Sigmoid colon (tissue), 6 donors: ENCODE measurements at regions not wholly inside any gene's neighbourhood (a gene's known extent, or its start where the extent isn't known, plus 50 kb on each side); places are given as distances from the start of the nearest gene placed in this dataset.

Source experiments
- DNase-seq: peaks from one replicate; pipeline ENCODE4 v3.0.0-alpha.2; 2019
- H3K27ac ChIP-seq, 4 donors: fragments of 200-600 bp; sonication (generic); one replicate each; pipeline ENCODE4 v1.5.1; 2016 to 2019; ENCODE audit warnings: mild to moderate bottlenecking in 1 of 4
- H3K27me3 ChIP-seq, 3 donors: fragments of 200-600 bp; sonication (generic); one replicate each; pipeline ENCODE4 v1.5.1; 2019; ENCODE audit warnings: mild to moderate bottlenecking in 1 of 3
- H3K36me3 ChIP-seq, 4 donors: fragments of 200-600 bp; sonication (generic); one replicate each; pipeline ENCODE4 v1.5.1; 2016 to 2019
- H3K4me1 ChIP-seq, 4 donors: fragments of 200-600 bp; sonication (generic); one replicate each; pipeline ENCODE4 v1.5.1; 2017 to 2019
- H3K4me3 ChIP-seq, 4 donors: fragments of 200-600 bp; sonication (generic); one replicate each; pipeline ENCODE4 v1.5.1; 2017 to 2019; ENCODE audit warnings: mild to moderate bottlenecking in 2 of 4, moderate library complexity in 1 of 4
- H3K9me3 ChIP-seq, 4 donors: fragments of 200-600 bp in 3 of 4; sonication (generic) in 3 of 4; one replicate each; pipeline versions ENCODE4 v1.5.1 to v1.6.1; 2013 to 2019
- EP300 ChIP-seq, 4 donors: sonication (generic); formaldehyde crosslinking; IDR thresholded peaks; one replicate each; pipeline ENCODE4 v1.6.1; 2017; ENCODE audit warnings: antibody characterized with exemption in 4 of 4
- POLR2A ChIP-seq, 2 donors: fragments of 450-650 bp; IDR thresholded peaks; one replicate each; pipeline ENCODE4 v1.6.1; 2016; ENCODE audit warnings: antibody characterized with exemption in 2 of 2, mild to moderate bottlenecking in 2 of 2, moderate library complexity in 2 of 2
- POLR2AphosphoS5 ChIP-seq, 4 donors: sonication (generic); formaldehyde crosslinking; IDR thresholded peaks; one replicate each; pipeline ENCODE4 v1.6.1; 2017; ENCODE audit warnings: antibody characterized with exemption in 4 of 4
- WGBS, 2 donors: extraction: QIAGEN DNeasy Blood & Tissue Kit; methylation state at CpG; one replicate each; pipeline ENCODE4 v1.1.7; 2013; 5-methylcytosine and 5-hydroxymethylcytosine counted together
- intact Hi-C: fragments of 100-400 bp; cut with DNase I; formaldehyde crosslinking; loops from one replicate; pipeline ENCODE4 v1.15.1; 2023
- TF ChIP-seq, protein P1 (sequence below), 4 experiments: fragments of 450-650 bp in 3 of 4; fragments of 200-600 bp in 1 of 4; IDR thresholded peaks; one replicate each; pipeline ENCODE4 v1.5.1; 2016 to 2019; ENCODE audit warnings: antibody characterized with exemption in 4 of 4, mild to moderate bottlenecking in 3 of 4, moderate library complexity in 2 of 4
- donor health status: healthy with polysubstance abuse.
- donor health status: healthy.

DNA sequence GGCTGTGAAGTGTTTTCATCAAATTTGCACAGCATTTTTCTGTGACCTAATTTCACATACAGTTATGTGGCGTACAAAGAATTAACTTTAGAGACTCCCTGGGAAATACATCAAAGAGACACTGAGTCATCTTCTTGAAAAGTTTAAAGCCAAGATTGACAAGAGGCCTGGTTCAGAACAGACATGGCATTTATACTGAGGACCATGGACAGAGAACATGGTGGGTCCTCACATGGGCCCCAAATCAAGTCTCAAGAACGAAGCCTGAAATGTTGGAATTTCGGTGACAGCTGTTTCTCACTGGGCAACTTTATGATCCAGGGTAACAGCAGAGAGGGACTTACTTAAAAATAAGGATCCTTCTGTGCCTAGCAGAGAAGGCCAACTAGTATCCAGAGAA, 311.5 kb upstream of the KCNJ16 start:
- WGBS, 2 donors, result 84% methylated on average over 3 of the region's 3 CpGs
- Histone ChIP-seq H3K4me3 (no peak overlapping the region), H3K4me1 (peaks cover 0 to 13% (median 6%) of the 10 kb centered on the region in 4 donors), H3K9me3 (no peaks in the 10 kb centered on the region), H3K27ac (no peak overlapping the region), H3K36me3 (no peaks in the 10 kb centered on the region), H3K27me3 (no peaks in the 10 kb centered on the region)
- intact Hi-C loops, result no loop called here
- no peak for DNase-seq
- TF ChIP-seq, protein P1, sequence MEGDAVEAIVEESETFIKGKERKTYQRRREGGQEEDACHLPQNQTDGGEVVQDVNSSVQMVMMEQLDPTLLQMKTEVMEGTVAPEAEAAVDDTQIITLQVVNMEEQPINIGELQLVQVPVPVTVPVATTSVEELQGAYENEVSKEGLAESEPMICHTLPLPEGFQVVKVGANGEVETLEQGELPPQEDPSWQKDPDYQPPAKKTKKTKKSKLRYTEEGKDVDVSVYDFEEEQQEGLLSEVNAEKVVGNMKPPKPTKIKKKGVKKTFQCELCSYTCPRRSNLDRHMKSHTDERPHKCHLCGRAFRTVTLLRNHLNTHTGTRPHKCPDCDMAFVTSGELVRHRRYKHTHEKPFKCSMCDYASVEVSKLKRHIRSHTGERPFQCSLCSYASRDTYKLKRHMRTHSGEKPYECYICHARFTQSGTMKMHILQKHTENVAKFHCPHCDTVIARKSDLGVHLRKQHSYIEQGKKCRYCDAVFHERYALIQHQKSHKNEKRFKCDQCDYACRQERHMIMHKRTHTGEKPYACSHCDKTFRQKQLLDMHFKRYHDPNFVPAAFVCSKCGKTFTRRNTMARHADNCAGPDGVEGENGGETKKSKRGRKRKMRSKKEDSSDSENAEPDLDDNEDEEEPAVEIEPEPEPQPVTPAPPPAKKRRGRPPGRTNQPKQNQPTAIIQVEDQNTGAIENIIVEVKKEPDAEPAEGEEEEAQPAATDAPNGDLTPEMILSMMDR (IDR thresholded peaks at IDR 0.05), result no peak
- TF ChIP-seq POLR2A (IDR thresholded peaks at IDR 0.05), result no peak

DNA sequence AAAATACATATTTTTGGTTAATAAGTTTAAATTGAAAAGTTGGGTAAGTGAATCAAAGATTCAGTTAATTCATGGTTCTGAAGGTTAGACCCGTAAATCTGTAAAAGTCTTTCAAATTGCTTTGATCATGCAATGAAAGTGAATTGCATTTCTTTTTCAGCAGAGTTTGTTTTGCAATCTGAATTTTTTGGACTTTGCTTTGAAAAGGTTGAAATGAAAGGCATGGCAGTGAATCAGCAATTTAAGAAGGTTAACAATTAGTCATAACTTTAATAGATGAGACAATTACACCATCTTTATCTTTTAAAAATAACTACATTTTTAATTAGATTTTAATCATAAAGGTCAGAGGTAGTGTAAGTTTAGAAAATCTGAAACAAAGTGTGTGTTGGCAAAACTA, 310.9 kb upstream of the KCNJ16 start:
- intact Hi-C loops, result no loop called here
- H3K27ac ChIP-seq, result no peak overlapping the region
- 32 to 75% methylated on average over 1 of the region's 1 CpG for whole genome bisulfite sequencing, 2 donors

DNA sequence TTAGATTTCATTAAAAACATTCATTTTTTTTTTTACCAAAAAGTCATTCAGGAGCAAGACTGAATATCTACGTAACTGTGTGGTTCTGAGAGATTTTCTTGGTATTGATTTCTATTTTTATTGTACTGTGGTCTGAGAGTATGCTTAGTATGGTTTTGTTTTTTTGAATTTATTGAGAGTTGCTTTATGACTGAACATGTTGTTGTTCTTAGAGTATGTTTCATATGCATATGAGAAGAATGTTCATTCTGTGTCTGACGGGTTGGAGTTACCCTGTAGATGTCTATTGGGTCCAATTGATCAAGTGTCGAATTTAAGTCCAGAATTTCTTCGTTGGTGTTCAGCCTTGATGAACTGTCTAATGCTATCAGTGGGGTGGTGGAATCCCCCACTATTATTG, 306.0 kb upstream of the KCNJ16 start:
- no peaks in the 10 kb centered on the region for H3K36me3 ChIP-seq
- H3K9me3 ChIP-seq, result no peaks in the 10 kb centered on the region
- no peaks in the 10 kb centered on the region for H3K4me1 ChIP-seq
- intact Hi-C loops, result no loop called here
- no peak overlapping the region for H3K4me3 ChIP-seq
- no peak for DNase-seq
- H3K27me3 ChIP-seq, result no peaks in the 10 kb centered on the region
- H3K27ac ChIP-seq, result no peak overlapping the region
- 87 to 91% methylated on average over 4 of the region's 4 CpGs for WGBS, 2 donors
- TF ChIP-seq, protein P1 (IDR thresholded peaks at IDR 0.05), result no peak
- TF ChIP-seq POLR2AphosphoS5 (IDR thresholded peaks at IDR 0.05) (no peak), POLR2A (IDR thresholded peaks at IDR 0.05) (no peak), EP300 (IDR thresholded peaks at IDR 0.05) (no peak)

More for the DNA sequence above, 310.9 kb upstream of the KCNJ16 start:
- H3K9me3 ChIP-seq, result no peaks in the 10 kb centered on the region
- no peak for TF ChIP-seq POLR2AphosphoS5 (IDR thresholded peaks at IDR 0.05)
- no peak for TF ChIP-seq EP300 (IDR thresholded peaks at IDR 0.05)
- no peak for TF ChIP-seq POLR2A (IDR thresholded peaks at IDR 0.05)
- TF ChIP-seq, protein P1 (IDR thresholded peaks at IDR 0.05), result no peak
- H3K4me1 ChIP-seq, result peaks cover 0 to 13% (median 6%) of the 10 kb centered on the region in 4 donors
- no peak for DNase-seq
- H3K27me3 ChIP-seq, result no peaks in the 10 kb centered on the region
- no peaks in the 10 kb centered on the region for H3K36me3 ChIP-seq
- H3K4me3 ChIP-seq, result no peak overlapping the region

DNA sequence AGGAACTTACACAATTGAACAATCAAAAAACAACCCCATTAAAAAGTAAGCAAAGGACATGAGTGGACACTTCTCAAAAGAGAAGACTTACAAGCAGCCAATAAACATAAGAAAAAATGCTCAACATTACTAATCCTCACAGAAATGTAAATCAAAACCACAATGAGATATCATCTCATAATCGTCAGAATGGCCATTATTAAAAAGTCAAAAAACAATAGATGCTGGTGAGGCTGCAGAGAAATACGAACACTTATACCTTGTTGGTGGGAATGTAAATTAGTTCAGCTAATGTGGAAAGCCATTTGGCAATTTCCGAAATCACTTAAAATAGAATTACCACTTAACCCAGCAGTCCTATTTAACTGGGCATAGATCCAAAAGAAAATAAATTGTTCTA, 301.9 kb upstream of the KCNJ16 start:
- intact Hi-C loops, result no loop called here
- H3K4me1 ChIP-seq, result no peaks in the 10 kb centered on the region
- H3K27ac ChIP-seq, result no peak overlapping the region
- H3K36me3 ChIP-seq, result no peaks in the 10 kb centered on the region
- DNase-seq, result no peak
- no peaks in the 10 kb centered on the region for H3K9me3 ChIP-seq
- 80 to 87% methylated on average over 3 of the region's 3 CpGs for WGBS, 2 donors
- TF ChIP-seq, protein P1 (IDR thresholded peaks at IDR 0.05), result no peak
- TF ChIP-seq POLR2A (IDR thresholded peaks at IDR 0.05) (no peak), POLR2AphosphoS5 (IDR thresholded peaks at IDR 0.05) (no peak), EP300 (IDR thresholded peaks at IDR 0.05) (no peak)
- no peak overlapping the region for H3K4me3 ChIP-seq
- no peaks in the 10 kb centered on the region for H3K27me3 ChIP-seq
